T-cell (primary cell): ENCODE measurements at regions not wholly inside any gene's neighbourhood (a gene's known extent, or its start where the extent isn't known, plus 50 kb on each side); places are given as distances from the start of the nearest gene placed in this dataset.

Experiments used
- ATAC-seq, 4 experiments: fragments of 200-7000 bp in 3 of 4; fragments of 150-1000 bp in 1 of 4; cut with Tn5 transposase; replicated peaks in 1 of 4; 1 replicate in 3 of 4; 2 replicates in 1 of 4; pipeline ENCODE4 v1.10.0; 2021; ENCODE audit warnings: moderate library complexity in 3 of 4, mild to moderate bottlenecking in 2 of 4, moderate number of reproducible peaks in 1 of 4
- CTCF ChIA-PET, 2 donors: fragments of 300-600 bp; sonication (Branson Sonifier 250); formaldehyde crosslinking; loops; one replicate each; lab custom pipeline; 2022; ENCODE audit warnings: antibody characterized with exemption in 2 of 2; lab: Charles Lee
- POLR2A ChIA-PET, 2 donors: fragments of 300-600 bp; sonication (Branson Sonifier 250); formaldehyde crosslinking; loops; one replicate each; lab custom pipeline; 2022; ENCODE audit warnings: antibody characterized with exemption in 2 of 2; lab: Charles Lee
- DNase-seq, 35 experiments: peaks; one replicate each; pipeline versions ENCODE4 v3.0.0 to v3.0.0-alpha.2; 2013 to 2023
- H3K27ac ChIP-seq: one replicate; pipeline ENCODE4 v1.5.1; 2013; ENCODE audit warnings: low read length
- H3K27me3 ChIP-seq, 2 experiments: replicated peaks in 1 of 2; 1 replicate in 1 of 2; 2 replicates in 1 of 2; pipeline versions ENCODE4 v1.6.1 to v1.7.0; 2013; ENCODE audit warnings: low read length in 1 of 2, mixed read lengths in 1 of 2; ENCODE audit not compliant: control insufficient read depth in 2 of 2, insufficient read depth in 2 of 2; ENCODE audit errors: extremely low read depth in 1 of 2
- H3K36me3 ChIP-seq, 2 donors: 1 replicate in 1 of 2; 2 replicates in 1 of 2; pipeline versions ENCODE4 v1.6.1 to v1.7.0; 2013; ENCODE audit warnings: low read length in 1 of 2; ENCODE audit not compliant: control insufficient read depth in 2 of 2, insufficient read depth in 1 of 2; ENCODE audit errors: extremely low read depth in 1 of 2
- H3K4me1 ChIP-seq, 2 experiments: 1 replicate in 1 of 2; 2 replicates in 1 of 2; pipeline versions ENCODE4 v1.6.1 to v1.7.0; 2013; ENCODE audit warnings: low read length in 2 of 2, mixed read lengths in 1 of 2; ENCODE audit not compliant: insufficient read depth in 2 of 2, control insufficient read depth in 1 of 2; ENCODE audit errors: extremely low read depth in 1 of 2
- H3K4me3 ChIP-seq, 2 donors: 1 replicate in 1 of 2; 2 replicates in 1 of 2; pipeline versions ENCODE4 v1.5.1 to v1.7.0; 2013; ENCODE audit warnings: mild to moderate bottlenecking in 2 of 2, low read length in 1 of 2, moderate library complexity in 1 of 2; ENCODE audit not compliant: control insufficient read depth in 1 of 2; ENCODE audit errors: extremely low read depth in 1 of 2
- H3K9me3 ChIP-seq: 2 replicates; pipeline ENCODE4 v1.7.0; 2013
- H3K27ac Mint-ChIP-seq, 2 donors: one replicate each; pipeline ENCODE4 v1.8.0; 2020 to 2021; ENCODE audit warnings: mild to moderate bottlenecking in 2 of 2, mixed read lengths in 2 of 2
- H3K27me3 Mint-ChIP-seq, 2 donors: one replicate each; pipeline ENCODE4 v1.8.0; 2021 to 2022; ENCODE audit warnings: mixed read lengths in 2 of 2
- H3K36me3 Mint-ChIP-seq: one replicate; pipeline ENCODE4 v1.8.0; 2021; ENCODE audit warnings: mixed read lengths
- H3K4me1 Mint-ChIP-seq, 3 donors: one replicate each; pipeline ENCODE4 v1.8.0; 2020 to 2022; ENCODE audit warnings: mixed read lengths in 3 of 3, mild to moderate bottlenecking in 1 of 3
- H3K4me3 Mint-ChIP-seq, 3 donors: one replicate each; pipeline ENCODE4 v1.8.0; 2020 to 2022; ENCODE audit warnings: mild to moderate bottlenecking in 3 of 3, mixed read lengths in 3 of 3, moderate library complexity in 3 of 3
- H3K9me3 Mint-ChIP-seq, 3 donors: one replicate each; pipeline ENCODE4 v1.8.0; 2020 to 2022; ENCODE audit warnings: mixed read lengths in 3 of 3
- WGBS: methylation state at CpG from one replicate; pipeline ENCODE4 v1.1.5; 2013; ENCODE audit warnings: missing lambda C conversion rate; ENCODE audit not compliant: insufficient coverage; 5-methylcytosine and 5-hydroxymethylcytosine counted together

- WGBS = no CpG with 5 or more reads among the region's 15 CpGs
- no peaks in the 10 kb centered on the region for H3K27me3 ChIP-seq
- POLR2A ChIA-PET = no interaction called here
- no peak overlapping the region for H3K4me3 Mint-ChIP-seq
- no peaks in the 10 kb centered on the region for H3K4me1 Mint-ChIP-seq
- no peaks in the 10 kb centered on the region for H3K36me3 Mint-ChIP-seq
- no peaks in the 10 kb centered on the region for H3K27me3 Mint-ChIP-seq
- no peaks in the 10 kb centered on the region for H3K36me3 ChIP-seq
- CTCF ChIA-PET = no interaction called here
- H3K9me3 Mint-ChIP-seq = peaks cover 0 to 3% (median 3%) of the 10 kb centered on the region in 3 donors
- no peak for DNase-seq
- ATAC-seq = no peak
- no peaks in the 10 kb centered on the region for H3K9me3 ChIP-seq
- H3K4me1 ChIP-seq = no peaks in the 10 kb centered on the region
- H3K27ac ChIP-seq = no peak overlapping the region
- no peak overlapping the region for H3K27ac Mint-ChIP-seq
- no peak overlapping the region for H3K4me3 ChIP-seq
Measured at GRCh38 chr12:84554199-84554723, 358.3 kb downstream of the SLC6A15 start.

- no peak for DNase-seq
- ChIA-PET POLR2A (no interaction called here), CTCF (no interaction called here)
- Mint-ChIP-seq H3K27me3 (no peaks in the 10 kb centered on the region), H3K4me1 (no peaks in the 10 kb centered on the region), H3K36me3 (no peaks in the 10 kb centered on the region), H3K4me3 (no peak overlapping the region), H3K27ac (no peak overlapping the region), H3K9me3 (peaks cover 0 to 3% (median 3%) of the 10 kb centered on the region in 3 donors)
- Histone ChIP-seq H3K4me3 (no peak overlapping the region), H3K9me3 (no peaks in the 10 kb centered on the region), H3K4me1 (no peaks in the 10 kb centered on the region), H3K27me3 (no peaks in the 10 kb centered on the region), H3K36me3 (no peaks in the 10 kb centered on the region), H3K27ac (no peak overlapping the region)
- WGBS = 93% methylated on average over 2 of the region's 5 CpGs
- ATAC-seq = no peak
Measured at GRCh38 chr12:84553331-84554117, 359.1 kb downstream of the SLC6A15 start.

GRCh38 chr12:84551373-84551772 lies 361.2 kb downstream of the SLC6A15 start:
- Histone ChIP-seq H3K27me3 (no peaks in the 10 kb centered on the region), H3K9me3 (no peaks in the 10 kb centered on the region), H3K27ac (no peak overlapping the region), H3K36me3 (no peaks in the 10 kb centered on the region), H3K4me1 (no peaks in the 10 kb centered on the region), H3K4me3 (no peak overlapping the region)
- WGBS = no CpG with 5 or more reads among the region's 1 CpG
- ChIA-PET POLR2A (no interaction called here), CTCF (no interaction called here)
- Mint-ChIP-seq H3K4me3 (no peak overlapping the region), H3K27ac (no peak overlapping the region), H3K9me3 (peaks cover 0 to 7% (median 5%) of the 10 kb centered on the region in 3 donors), H3K36me3 (no peaks in the 10 kb centered on the region), H3K27me3 (no peaks in the 10 kb centered on the region), H3K4me1 (no peaks in the 10 kb centered on the region)
- DNase-seq (no peak), ATAC-seq (no peak)

- Histone ChIP-seq H3K27me3 (no peaks in the 10 kb centered on the region), H3K4me3 (no peak overlapping the region), H3K27ac (no peak overlapping the region), H3K36me3 (no peaks in the 10 kb centered on the region), H3K4me1 (no peaks in the 10 kb centered on the region), H3K9me3 (no peaks in the 10 kb centered on the region)
- Mint-ChIP-seq H3K4me3 (no peak overlapping the region), H3K4me1 (no peaks in the 10 kb centered on the region), H3K27me3 (no peaks in the 10 kb centered on the region), H3K36me3 (no peaks in the 10 kb centered on the region), H3K27ac (no peak overlapping the region), H3K9me3 (peaks cover 3 to 8% (median 7%) of the 10 kb centered on the region in 3 donors)
- no peak for ATAC-seq
- no peak for DNase-seq
- ChIA-PET CTCF (no interaction called here), POLR2A (no interaction called here)
- no CpG with 5 or more reads among the region's 1 CpG for WGBS
Measured at GRCh38 chr12:84550518-84550917, 362.1 kb downstream of the SLC6A15 start.

GRCh38 chr12:84542289-84542688 lies 370.3 kb downstream of the SLC6A15 start:
- no peaks in the 10 kb centered on the region for H3K36me3 ChIP-seq
- CTCF ChIA-PET = no interaction called here
- H3K27ac Mint-ChIP-seq = no peak overlapping the region
- no peak overlapping the region for H3K27ac ChIP-seq
- POLR2A ChIA-PET = no interaction called here
- no peaks in the 10 kb centered on the region for H3K4me1 Mint-ChIP-seq
- H3K27me3 ChIP-seq = no peaks in the 10 kb centered on the region
- H3K4me3 ChIP-seq = no peak overlapping the region
- no peak overlapping the region for H3K4me3 Mint-ChIP-seq
- no peaks in the 10 kb centered on the region for H3K36me3 Mint-ChIP-seq
- no peaks in the 10 kb centered on the region for H3K9me3 ChIP-seq
- no peaks in the 10 kb centered on the region for H3K4me1 ChIP-seq
- no peaks in the 10 kb centered on the region for H3K27me3 Mint-ChIP-seq
- peaks cover 7 to 14% (median 9%) of the 10 kb centered on the region in 3 donors for H3K9me3 Mint-ChIP-seq
- ATAC-seq (no peak), DNase-seq (no peak)

GRCh38 chr12:84537666-84538065 lies 374.9 kb downstream of the SLC6A15 start:
- peaks cover 0 to 7% (median 4%) of the 10 kb centered on the region in 3 donors for H3K9me3 Mint-ChIP-seq
- WGBS = no CpG with 5 or more reads among the region's 1 CpG
- no peak overlapping the region for H3K27ac Mint-ChIP-seq
- H3K9me3 ChIP-seq = no peaks in the 10 kb centered on the region
- DNase-seq = no peak
- ATAC-seq = no peak
- ChIA-PET CTCF (no interaction called here), POLR2A (no interaction called here)
- no peaks in the 10 kb centered on the region for H3K36me3 ChIP-seq
- H3K4me1 ChIP-seq = no peaks in the 10 kb centered on the region
- no peaks in the 10 kb centered on the region for H3K27me3 Mint-ChIP-seq
- no peaks in the 10 kb centered on the region for H3K36me3 Mint-ChIP-seq
- no peak overlapping the region for H3K4me3 ChIP-seq
- no peaks in the 10 kb centered on the region for H3K27me3 ChIP-seq
- H3K27ac ChIP-seq = no peak overlapping the region
- no peaks in the 10 kb centered on the region for H3K4me1 Mint-ChIP-seq
- H3K4me3 Mint-ChIP-seq = no peak overlapping the region
